ENCODE measurements at regions not wholly inside any gene's neighbourhood (a gene's known extent, or its start where the extent isn't known, plus 50 kb on each side); places are given as distances from the start of the nearest gene placed in this dataset.
"Not testable (repeated sequence)": the region's sequence is repeated elsewhere in the genome, so short reads cannot be mapped to it uniquely, and the experiment has no call there.

- DNase-seq: no peak
These were observed 228.5 kb upstream of the G2E3 start for GRCh38 chr14:30330445-30330844.

- DNase-seq: no peak
These were observed 227.9 kb upstream of the G2E3 start for GRCh38 chr14:30331030-30331429.

GRCh38 chr14:30332374-30332773 lies 226.6 kb upstream of the G2E3 start:
- no peak for DNase-seq

- DNase-seq: no peak
These were observed 225.0 kb upstream of the G2E3 start for GRCh38 chr14:30333934-30334333.

GRCh38 chr14:30337456-30337855 lies 221.5 kb upstream of the G2E3 start:
- DNase-seq: no peak

- no peak for DNase-seq
These were observed 219.6 kb upstream of the G2E3 start for GRCh38 chr14:30339311-30339901.

GRCh38 chr14:30340495-30340894 lies 218.5 kb upstream of the G2E3 start:
- DNase-seq: no peak

- no peak for DNase-seq
These were observed 213.4 kb upstream of the G2E3 start for GRCh38 chr14:30345511-30345910.

GRCh38 chr14:30348445-30348844 lies 210.5 kb upstream of the G2E3 start:
- no peak for DNase-seq

GRCh38 chr14:30349520-30349919 lies 209.4 kb upstream of the G2E3 start:
- no peak for DNase-seq

- no peak for DNase-seq
These were observed 204.5 kb upstream of the G2E3 start for GRCh38 chr14:30354439-30354838.

- DNase-seq: peak in 1 of 2 donors; percentile 5
These were observed 203.5 kb upstream of the G2E3 start for GRCh38 chr14:30355431-30355913.

- no peak for DNase-seq
These were observed 202.3 kb upstream of the G2E3 start for GRCh38 chr14:30356438-30357202.

- no peak for DNase-seq
These were observed 201.2 kb upstream of the G2E3 start for GRCh38 chr14:30357791-30358190.

- no peak for DNase-seq
These were observed 196.4 kb upstream of the G2E3 start for GRCh38 chr14:30362369-30363218.

- DNase-seq: not testable (repeated sequence)
These were observed 195.6 kb upstream of the G2E3 start for GRCh38 chr14:30363219-30363880.

- no peak for DNase-seq
These were observed 189.3 kb upstream of the G2E3 start for GRCh38 chr14:30369502-30370180.

GRCh38 chr14:30373053-30373452 lies 185.9 kb upstream of the G2E3 start:
- DNase-seq: no peak

- DNase-seq: no peak
These were observed 185.4 kb upstream of the G2E3 start for GRCh38 chr14:30373526-30373925.

GRCh38 chr14:30375296-30375892 lies 183.6 kb upstream of the G2E3 start:
- DNase-seq: peak; percentile 73 to 76

GRCh38 chr14:30381861-30382480 lies 177.0 kb upstream of the G2E3 start:
- no peak for DNase-seq

GRCh38 chr14:30385925-30386324 lies 173.0 kb upstream of the G2E3 start:
- no peak for DNase-seq

Data from stimulated activated CD4-positive, alpha-beta T cell treated with anti-CD3 and anti-CD28 coated beads, Interleukin-2, amount 100 ng/mL, for 24 hours (primary cell).